RWPE1 (cell line): ENCODE measurements at regions not wholly inside any gene's neighbourhood (a gene's known extent, or its start where the extent isn't known, plus 50 kb on each side); places are given as distances from the start of the nearest gene placed in this dataset.

Experiments used
- CTCF ChIA-PET: fragments of 350-600 bp; sonication (Branson Sonifier 250); formaldehyde crosslinking; extraction: SDS; loops from one replicate; lab custom pipeline; 2021; lab: Yijun Ruan, JAX
- POLR2A ChIA-PET: fragments of 400-600 bp; formaldehyde crosslinking; extraction: SDS; loops from one replicate; lab custom pipeline; 2020; ENCODE audit warnings: antibody characterized with exemption; ENCODE audit not compliant: low non-redundant PET; lab: Yijun Ruan, JAX
- DNase-seq: peaks from one replicate; pipeline ENCODE4 v3.0.0; 2012; ENCODE audit warnings: low spot score
- H3K27ac ChIP-seq: fragments of 450-650 bp; 2 replicates; pipeline ENCODE4 v1.5.1; 2017
- CTCF ChIP-seq: fragments of 450-650 bp; conservative IDR thresholded peaks from 2 replicates; pipeline ENCODE4 v1.5.1; 2017; ENCODE audit warnings: low read depth, mild to moderate bottlenecking

- no peak for DNase-seq
Observed at GRCh38 chr5:124843596-124843899, 97.1 kb upstream of the ZNF608 start.

DNA sequence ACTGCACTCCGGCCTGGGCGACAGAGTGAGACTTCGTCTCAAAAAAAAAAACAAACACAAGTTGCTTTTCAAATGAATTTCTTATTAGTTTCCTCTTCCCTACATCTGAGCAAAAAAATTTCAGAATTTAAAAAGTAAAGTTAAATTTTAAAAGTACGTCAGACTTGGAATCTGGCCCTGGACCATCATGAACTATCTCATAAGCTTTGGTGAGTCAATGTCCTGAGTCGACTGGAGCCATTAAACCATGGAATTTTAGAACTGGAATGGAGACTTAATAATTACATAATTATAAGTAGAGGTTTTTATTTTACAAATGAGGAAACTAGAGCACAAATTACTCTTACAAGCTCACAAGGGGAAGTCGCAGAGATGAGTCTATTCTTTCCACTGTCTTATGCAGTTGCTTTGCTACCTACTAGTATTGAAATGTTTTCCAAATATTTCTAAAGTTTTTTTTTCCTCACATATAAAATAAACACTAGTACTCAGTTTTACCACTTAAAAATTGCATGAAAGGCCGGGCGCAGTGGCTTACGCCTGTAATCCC is 98.0 kb upstream of the ZNF608 start:
- no peak for DNase-seq
- ChIA-PET CTCF (no interaction called here), POLR2A (no interaction called here)
- TF ChIP-seq CTCF: no peak
- H3K27ac ChIP-seq: no peak overlapping the region

More at GRCh38 chr5:124843596-124843899, 97.1 kb upstream of the ZNF608 start:
- CTCF ChIA-PET: no interaction called here
- POLR2A ChIA-PET: no interaction called here
- H3K27ac ChIP-seq: no peak overlapping the region
- TF ChIP-seq CTCF: no peak

DNA sequence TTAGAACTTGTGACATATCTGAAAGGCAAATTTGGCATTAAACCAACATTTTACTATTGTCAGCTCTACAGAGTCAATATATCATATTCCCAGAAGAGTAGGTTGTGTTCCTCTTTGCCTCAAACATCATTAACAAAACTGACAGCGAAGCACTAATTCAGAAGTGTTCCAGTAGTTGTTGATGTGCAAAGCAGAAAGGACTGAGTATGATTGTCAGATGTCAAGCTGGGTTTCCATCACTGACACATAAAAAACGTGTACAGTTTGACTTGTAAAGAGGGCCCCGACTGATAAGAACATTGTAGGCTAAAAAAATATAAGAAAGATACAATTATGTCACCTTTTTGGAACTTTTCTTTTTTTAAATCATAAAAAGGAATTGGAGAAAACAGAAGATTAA is 101.5 kb upstream of the ZNF608 start:
- ChIA-PET POLR2A (no interaction called here), CTCF (no interaction called here)
- no peak for TF ChIP-seq CTCF
- no peak for DNase-seq
- H3K27ac ChIP-seq: no peak overlapping the region

DNA sequence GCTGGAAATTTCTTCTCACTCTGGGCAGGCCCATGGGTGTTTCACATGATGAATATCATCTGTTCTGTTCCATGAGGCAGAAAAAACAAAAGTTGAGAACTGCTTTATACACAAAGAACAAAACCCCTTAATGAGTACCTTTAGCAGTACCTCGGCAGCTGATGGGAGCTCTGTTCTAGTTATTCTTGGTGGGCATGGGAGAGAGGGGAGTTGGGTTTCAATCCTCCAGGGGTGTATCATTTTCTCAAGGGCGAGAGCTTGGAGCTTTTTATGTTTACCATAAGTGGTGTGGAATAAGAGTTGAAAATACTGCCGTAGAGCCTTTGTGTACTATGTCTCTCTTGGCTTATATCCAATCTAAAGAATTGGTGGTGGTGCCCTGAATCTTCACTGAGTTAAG is 103.3 kb upstream of the ZNF608 start:
- no peak for TF ChIP-seq CTCF
- H3K27ac ChIP-seq: no peak overlapping the region
- POLR2A ChIA-PET: no interaction called here
- CTCF ChIA-PET: interaction anchor here (0.5 to 0.7 kb wide), 3 partner anchors 374 to 1506 kb away, joined by 3 to 4 read pairs (median 3); no protein-coding TSS in a partner anchor
- DNase-seq: no peak

GRCh38 chr5:124856726-124857125 is 110.3 kb upstream of the ZNF608 start:
- no peak for DNase-seq
- CTCF ChIA-PET: no interaction called here
- POLR2A ChIA-PET: no interaction called here
- no peak overlapping the region for H3K27ac ChIP-seq
- TF ChIP-seq CTCF: no peak

- DNase-seq: no peak
- CTCF ChIA-PET: no interaction called here
- POLR2A ChIA-PET: no interaction called here
- H3K27ac ChIP-seq: no peak overlapping the region
- no peak for TF ChIP-seq CTCF
Observed at GRCh38 chr5:124858612-124859011, 112.2 kb upstream of the ZNF608 start.
